Left lung (tissue), 4 donors: ENCODE measurements at regions not wholly inside any gene's neighbourhood (a gene's known extent, or its start where the extent isn't known, plus 50 kb on each side); places are given as distances from the start of the nearest gene placed in this dataset.

Source experiments
- ATAC-seq: fragments of 200-7000 bp; cut with Tn5 transposase; one replicate; pipeline ENCODE4 v1.9.1; 2020; ENCODE audit warnings: moderate library complexity
- DNase-seq, 4 donors: peaks; one replicate each; pipeline ENCODE4 v3.0.0-alpha.2; 2013 to 2020
- H3K27ac ChIP-seq, 2 donors: fragments of 200-600 bp; sonication (generic) in 1 of 2; one replicate each; pipeline versions ENCODE4 v1.5.0 to v1.8.0; 2020 to 2021
- H3K27me3 ChIP-seq, 2 donors: fragments of 200-600 bp; sonication (generic) in 1 of 2; one replicate each; pipeline versions ENCODE4 v1.5.0 to v1.8.0; 2020 to 2021
- H3K36me3 ChIP-seq, 2 donors: fragments of 200-600 bp; sonication (generic) in 1 of 2; one replicate each; pipeline versions ENCODE4 v1.5.0 to v1.8.0; 2020 to 2021
- H3K4me1 ChIP-seq, 2 donors: fragments of 200-600 bp; one replicate each; pipeline ENCODE4 v1.8.0; 2021
- H3K4me3 ChIP-seq, 2 donors: fragments of 200-600 bp; sonication (generic) in 1 of 2; one replicate each; pipeline versions ENCODE4 v1.5.0 to v1.8.0; 2020 to 2021; ENCODE audit warnings: mild to moderate bottlenecking in 1 of 2
- H3K9me3 ChIP-seq, 2 donors: fragments of 200-600 bp; sonication (generic) in 1 of 2; one replicate each; pipeline versions ENCODE4 v1.5.0 to v1.8.0; 2020 to 2021
- CTCF ChIP-seq, 2 donors: fragments of 200-600 bp; sonication (generic) in 1 of 2; IDR thresholded peaks; one replicate each; pipeline versions ENCODE4 v1.5.0 to v1.8.0; 2021; ENCODE audit warnings: antibody characterized with exemption in 2 of 2
- intact Hi-C, 2 donors: fragments of 100-400 bp; cut with DNase I; formaldehyde crosslinking; loops; one replicate each; pipeline versions ENCODE4 v1.11.2 to v1.14.2; 2022
- donor health status: DM: no; HTN: yes; CAD: no.
- donor health status: DM: no; HTN: no; CAD: no.

GRCh38 chr13:76131551-76131950, 495.4 kb downstream of the LMO7 start:
- H3K4me1 ChIP-seq, result no peaks in the 10 kb centered on the region
- no peak for TF ChIP-seq CTCF (IDR thresholded peaks at IDR 0.05)
- H3K27ac ChIP-seq, result no peak overlapping the region
- no peaks in the 10 kb centered on the region for H3K27me3 ChIP-seq
- H3K36me3 ChIP-seq, result no peaks in the 10 kb centered on the region
- H3K9me3 ChIP-seq, result peaks cover 0 to 6% of the 10 kb centered on the region in 2 donors
- DNase-seq (no peak), ATAC-seq (peak; percentile 73)
- intact Hi-C loops, result no loop called here
- H3K4me3 ChIP-seq, result no peak overlapping the region

GRCh38 chr13:76129305-76130000, 493.3 kb downstream of the LMO7 start:
- intact Hi-C loops, result no loop called here
- H3K27ac ChIP-seq, result no peak overlapping the region
- no peaks in the 10 kb centered on the region for H3K27me3 ChIP-seq
- DNase-seq (no peak), ATAC-seq (no peak)
- no peaks in the 10 kb centered on the region for H3K4me1 ChIP-seq
- H3K4me3 ChIP-seq, result no peak overlapping the region
- H3K9me3 ChIP-seq, result peaks cover 0 to 12% of the 10 kb centered on the region in 2 donors
- no peaks in the 10 kb centered on the region for H3K36me3 ChIP-seq
- no peak for TF ChIP-seq CTCF (IDR thresholded peaks at IDR 0.05)

- Histone ChIP-seq H3K4me3 (no peak overlapping the region), H3K4me1 (no peaks in the 10 kb centered on the region), H3K27me3 (no peaks in the 10 kb centered on the region), H3K36me3 (no peaks in the 10 kb centered on the region), H3K27ac (no peak overlapping the region), H3K9me3 (peaks cover 6 to 27% of the 10 kb centered on the region in 2 donors)
- DNase-seq, result no peak
- no peak for ATAC-seq
- intact Hi-C loops, result no loop called here
- no peak for TF ChIP-seq CTCF (IDR thresholded peaks at IDR 0.05)
Measured at GRCh38 chr13:76127922-76128321, 491.8 kb downstream of the LMO7 start.

- intact Hi-C loops, result no loop called here
- Histone ChIP-seq H3K4me1 (no peaks in the 10 kb centered on the region), H3K27ac (no peak overlapping the region), H3K36me3 (no peaks in the 10 kb centered on the region), H3K9me3 (peaks cover 6 to 60% of the 10 kb centered on the region in 2 donors), H3K4me3 (no peak overlapping the region), H3K27me3 (no peaks in the 10 kb centered on the region)
- no peak for TF ChIP-seq CTCF (IDR thresholded peaks at IDR 0.05)
- ATAC-seq (no peak), DNase-seq (no peak)
Measured at GRCh38 chr13:76123548-76123947, 487.4 kb downstream of the LMO7 start.

- TF ChIP-seq CTCF (IDR thresholded peaks at IDR 0.05), result no peak
- no peak for ATAC-seq
- H3K4me3 ChIP-seq, result no peak overlapping the region
Measured at GRCh38 chr13:76116751-76117360, 480.7 kb downstream of the LMO7 start.

More at GRCh38 chr13:76116751-76117360, 480.7 kb downstream of the LMO7 start:
- intact Hi-C loops, result no loop called here
- Histone ChIP-seq H3K27ac (no peak overlapping the region), H3K9me3 (peaks cover 0 to 23% of the 10 kb centered on the region in 2 donors), H3K4me1 (no peaks in the 10 kb centered on the region), H3K27me3 (no peaks in the 10 kb centered on the region), H3K36me3 (no peaks in the 10 kb centered on the region)
- DNase-seq, result no peak
